Right hindlimb (tissue), 1 donor: ENCODE measurements at regions not wholly inside any gene's neighbourhood (a gene's known extent, or its start where the extent isn't known, plus 50 kb on each side); places are given as distances from the start of the nearest gene placed in this dataset.
"Not testable (repeated sequence)": the region's sequence is repeated elsewhere in the genome, so short reads cannot be mapped to it uniquely, and the experiment has no call there.

Source experiments
- DNase-seq: peaks from one replicate; pipeline ENCODE4 v3.0.0-alpha.2; 2018

DNA sequence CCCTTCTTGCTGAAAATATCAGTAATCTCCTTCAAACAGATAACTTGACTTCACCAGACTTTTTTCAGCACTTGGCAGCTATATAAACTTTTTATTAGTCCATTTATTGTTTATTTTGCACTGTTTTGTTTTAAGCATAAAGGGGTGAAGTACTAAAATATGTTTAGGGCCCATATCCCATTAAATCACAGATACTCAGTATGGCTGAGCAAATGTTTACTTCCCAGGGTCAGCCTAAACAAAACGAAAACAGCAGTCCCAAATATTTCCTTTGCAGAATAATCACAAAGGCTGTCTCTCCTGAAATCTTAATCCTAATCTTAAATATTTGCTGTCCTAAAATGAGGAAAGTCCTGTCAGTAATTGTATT is 649.6 kb downstream of the TNS3 start:
- DNase-seq, result no peak

DNA sequence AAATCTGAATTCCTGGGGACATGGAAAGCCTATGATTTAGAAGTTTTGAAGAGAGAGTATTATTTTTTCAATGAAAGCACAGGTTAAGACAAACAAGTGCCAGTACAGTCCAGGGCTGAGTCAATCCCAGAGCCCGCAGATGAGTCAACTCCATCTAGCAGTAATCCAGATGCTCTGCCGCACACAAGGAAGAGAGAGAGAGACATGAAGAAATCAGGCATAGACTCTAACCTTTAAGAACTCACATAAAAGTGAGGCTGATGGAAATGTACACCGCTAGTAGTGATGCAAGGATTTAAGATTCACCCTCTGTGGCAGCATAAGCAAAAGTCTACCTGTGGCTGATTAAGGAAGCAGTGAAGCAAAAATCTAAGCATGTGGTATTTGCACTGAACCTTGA is 651.5 kb downstream of the TNS3 start:
- DNase-seq, result no peak

DNA sequence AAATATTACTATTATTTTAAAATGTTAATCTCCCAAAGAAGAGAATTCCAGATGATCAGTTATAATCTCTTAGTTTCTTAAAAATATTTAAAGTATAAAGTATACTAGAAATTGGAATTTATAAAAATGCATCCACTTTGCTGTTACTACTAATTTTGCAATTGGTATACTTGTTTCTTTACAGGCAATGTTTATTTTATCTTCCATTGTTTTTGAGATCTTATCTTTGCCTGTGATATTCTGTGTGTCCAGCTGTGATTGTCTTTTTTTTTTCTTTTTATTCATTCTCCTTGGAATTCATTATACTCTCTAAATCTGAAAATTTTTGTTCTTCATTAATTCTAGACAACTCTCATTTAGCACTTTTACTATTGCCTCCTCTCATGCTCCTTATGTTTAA is 652.6 kb downstream of the TNS3 start:
- no peak for DNase-seq

DNA sequence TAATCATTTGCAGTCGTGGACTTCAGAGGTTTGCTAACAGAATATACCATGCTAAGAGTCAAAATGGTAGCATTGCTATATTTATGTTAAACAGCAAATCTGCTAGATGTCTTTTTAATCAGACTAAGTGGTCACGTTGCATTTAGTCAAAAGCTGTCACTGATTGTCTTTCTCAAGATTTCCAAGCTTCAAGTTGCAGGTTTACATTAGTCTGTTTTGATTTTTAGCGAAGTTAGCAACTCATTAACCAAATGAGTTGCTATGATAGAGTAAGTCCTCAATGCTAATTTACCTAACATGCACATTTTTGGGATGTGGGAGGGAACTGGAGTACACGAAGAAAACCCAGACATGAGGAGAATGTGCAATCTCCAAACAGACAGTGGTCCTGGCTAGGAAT is 653.2 kb downstream of the TNS3 start:
- no peak for DNase-seq

DNA sequence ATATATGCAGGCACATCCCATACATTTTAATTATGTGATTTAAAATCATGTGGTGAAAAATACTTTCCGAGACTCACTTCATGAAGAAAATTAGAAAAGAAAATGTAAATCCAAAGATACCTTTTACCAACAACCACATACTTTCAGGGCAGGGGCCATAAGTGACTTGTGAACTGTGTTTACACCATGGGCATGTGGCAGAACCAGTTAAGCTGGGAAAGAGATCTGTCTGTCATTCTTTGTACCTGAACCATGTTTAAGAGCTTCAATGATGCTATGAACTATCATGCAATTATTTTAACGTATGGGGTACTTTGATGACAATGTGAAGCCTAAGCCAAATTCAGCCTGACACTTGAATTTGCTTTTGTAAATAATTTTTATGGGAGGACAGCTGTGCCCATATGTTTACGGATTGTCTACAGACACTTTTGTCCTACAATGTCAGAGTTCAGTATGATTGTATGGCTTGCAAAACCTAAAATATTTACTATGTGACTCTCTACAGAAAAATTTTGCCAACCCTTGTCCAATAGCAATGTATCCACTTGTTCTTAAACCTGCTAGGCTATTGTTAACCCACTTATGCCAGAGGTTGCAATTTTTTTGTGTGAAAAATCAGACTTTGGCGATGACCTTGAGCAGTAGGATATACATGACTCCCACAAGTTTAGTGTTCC is 654.6 kb downstream of the TNS3 start:
- DNase-seq, result no peak

DNA sequence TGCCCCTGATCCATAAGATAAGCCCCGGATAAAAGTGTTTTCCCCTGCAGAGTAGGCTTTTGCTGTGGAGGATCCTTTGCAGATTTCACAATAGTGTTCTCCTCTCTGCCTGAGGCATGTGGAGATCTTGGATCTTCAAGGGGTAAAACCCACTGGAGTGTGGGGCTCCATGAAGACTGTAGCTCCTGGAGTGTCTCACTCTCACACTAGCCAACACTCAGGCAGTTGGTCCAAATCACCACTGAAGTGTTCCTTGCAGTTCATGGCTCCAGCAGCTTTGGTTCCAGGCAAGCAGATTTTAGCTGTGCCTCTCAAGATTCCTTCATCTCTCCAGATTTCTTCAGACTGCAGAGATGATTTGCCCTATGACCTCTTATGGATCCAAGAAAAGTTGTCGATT is 665.3 kb downstream of the TNS3 start:
- DNase-seq, result no peak

DNA sequence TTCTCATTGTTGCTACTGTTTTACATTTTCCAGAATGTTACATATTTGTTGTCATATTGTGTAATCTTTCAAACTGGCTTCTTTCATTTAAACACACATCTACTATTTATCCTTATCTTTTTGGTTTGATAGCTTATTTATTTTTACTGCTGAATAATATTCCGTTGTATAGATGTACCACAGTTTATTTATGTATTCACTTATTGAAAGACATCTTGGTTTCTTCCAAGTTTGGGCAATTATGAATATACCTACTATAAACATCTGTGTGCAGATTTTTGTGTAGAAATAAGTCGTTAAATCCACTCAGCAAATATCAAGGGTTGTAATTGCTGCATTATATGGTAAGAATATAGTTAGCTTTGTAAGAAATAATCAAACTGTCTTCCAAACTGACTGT is 669.2 kb downstream of the TNS3 start:
- DNase-seq, result no peak

DNA sequence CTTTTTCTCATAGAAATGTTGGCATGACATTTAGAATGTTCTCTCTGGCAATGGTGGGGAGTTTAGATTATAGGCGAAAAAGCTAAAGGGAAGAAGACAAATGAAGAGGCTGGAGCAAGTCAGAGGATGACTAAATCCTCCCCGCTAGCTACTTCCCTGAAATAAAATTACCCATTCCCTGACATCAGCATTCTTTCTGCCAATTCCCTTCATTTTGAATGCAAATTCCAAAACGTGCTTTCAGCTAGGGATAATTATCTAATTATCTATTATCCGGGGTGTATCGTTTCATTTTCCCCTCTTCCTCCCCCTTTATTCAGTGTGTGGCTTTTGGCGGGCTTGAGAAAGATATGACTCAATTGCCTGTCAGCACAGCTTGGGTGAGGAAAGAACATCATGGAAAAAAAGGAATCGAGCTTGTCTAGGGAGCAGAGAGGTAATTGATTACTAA is 672.3 kb downstream of the TNS3 start:
- no peak for DNase-seq

DNA sequence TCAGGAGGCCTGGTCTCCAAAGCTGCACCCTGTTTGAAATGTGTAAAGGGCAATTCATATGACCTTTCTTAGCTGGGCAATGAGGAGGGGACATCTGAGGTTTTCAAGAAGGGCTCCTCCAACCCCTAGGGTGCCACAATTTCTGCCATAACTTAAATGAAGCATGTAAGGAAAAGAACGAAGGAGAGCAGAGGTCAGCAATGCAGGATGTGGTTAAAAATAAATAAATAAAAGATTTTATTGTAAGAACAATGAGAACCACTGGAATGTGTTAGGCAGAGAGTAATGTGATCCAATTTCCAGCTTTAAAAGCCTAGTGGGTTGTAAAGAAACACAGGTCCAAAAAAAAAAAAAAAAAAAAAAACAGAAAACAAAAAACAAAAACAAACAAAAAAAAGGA is 673.1 kb downstream of the TNS3 start:
- no peak for DNase-seq

DNA sequence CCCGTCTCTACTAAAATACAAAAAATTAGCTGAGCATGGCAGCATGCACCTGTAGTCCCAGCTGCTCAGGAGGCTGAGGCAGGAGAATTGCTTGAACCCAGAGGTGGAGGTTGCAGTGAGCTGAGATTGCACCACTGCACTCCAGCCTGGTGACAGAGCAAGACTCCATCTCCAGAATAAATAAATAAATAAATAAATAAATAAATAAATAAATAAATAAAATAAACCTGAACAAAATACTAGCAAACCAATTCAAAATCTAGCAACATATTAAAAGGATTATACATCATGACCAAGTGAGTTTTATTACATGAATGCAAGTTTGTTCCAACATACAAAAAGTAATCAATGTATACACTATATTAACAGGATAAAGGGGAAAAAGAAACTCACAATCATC is 677.4 kb downstream of the TNS3 start:
- DNase-seq, result not testable (repeated sequence)

DNA sequence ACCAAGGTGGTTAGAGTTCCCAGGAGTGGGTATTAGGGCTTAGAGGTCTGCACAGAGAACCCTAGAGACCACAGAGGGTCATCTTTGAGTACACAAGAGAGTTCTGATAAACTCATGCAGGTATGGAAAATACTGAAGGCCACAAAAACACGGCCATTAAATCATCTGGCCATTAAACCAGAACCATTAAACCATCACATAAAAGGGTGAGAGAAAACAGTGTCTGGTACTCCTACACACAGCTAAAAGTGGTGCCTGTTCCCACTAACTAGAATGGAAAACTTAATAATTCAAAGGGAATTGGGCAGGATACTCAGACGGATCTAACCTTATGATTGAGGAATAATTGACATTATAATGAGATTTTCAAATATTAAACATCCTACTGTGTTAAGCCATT is 679.4 kb downstream of the TNS3 start:
- DNase-seq, result no peak

DNA sequence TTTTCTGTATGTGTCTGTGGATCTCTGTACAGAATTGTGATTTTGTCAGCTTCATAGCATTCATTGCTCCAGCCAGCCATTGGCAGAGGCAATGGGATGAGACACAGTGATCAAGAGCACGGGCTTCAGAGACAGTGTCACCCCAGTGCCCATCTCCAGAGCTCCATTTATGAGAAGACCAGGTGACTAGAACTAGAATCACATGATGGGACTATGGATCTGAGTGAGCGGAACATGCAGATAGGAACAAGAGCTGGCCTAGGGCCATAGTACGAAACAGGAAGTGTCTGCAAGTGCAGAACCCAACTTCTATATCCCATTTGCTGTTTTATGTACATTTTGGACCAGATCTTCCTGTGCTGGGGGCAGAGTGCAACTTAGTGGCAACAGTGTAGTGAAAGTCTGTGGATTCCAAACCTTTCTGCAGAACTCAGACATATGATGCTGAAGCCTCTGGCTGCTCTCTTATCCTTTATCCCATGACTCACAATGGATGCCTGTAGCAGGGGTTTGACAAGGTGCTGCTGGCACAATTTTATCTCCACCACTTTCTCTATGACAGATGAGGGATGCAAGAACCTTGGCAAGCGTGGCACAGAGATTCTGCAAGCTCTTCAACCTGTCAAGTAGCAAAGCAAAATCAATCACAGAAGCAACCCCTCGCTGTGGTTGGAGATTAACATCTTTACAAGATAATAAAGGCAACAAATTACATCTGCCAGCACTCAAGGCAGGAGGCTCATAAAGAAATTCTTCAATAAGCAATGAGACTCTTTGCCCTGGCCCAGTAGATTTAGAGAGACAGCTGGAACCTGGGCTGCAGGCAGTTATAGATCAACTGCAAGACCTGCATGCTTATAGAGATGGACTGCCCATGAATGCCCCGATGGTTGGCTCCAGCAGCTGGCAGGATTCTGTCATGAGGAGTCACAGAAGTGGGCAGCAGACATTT is 681.3 kb downstream of the TNS3 start:
- no peak for DNase-seq

DNA sequence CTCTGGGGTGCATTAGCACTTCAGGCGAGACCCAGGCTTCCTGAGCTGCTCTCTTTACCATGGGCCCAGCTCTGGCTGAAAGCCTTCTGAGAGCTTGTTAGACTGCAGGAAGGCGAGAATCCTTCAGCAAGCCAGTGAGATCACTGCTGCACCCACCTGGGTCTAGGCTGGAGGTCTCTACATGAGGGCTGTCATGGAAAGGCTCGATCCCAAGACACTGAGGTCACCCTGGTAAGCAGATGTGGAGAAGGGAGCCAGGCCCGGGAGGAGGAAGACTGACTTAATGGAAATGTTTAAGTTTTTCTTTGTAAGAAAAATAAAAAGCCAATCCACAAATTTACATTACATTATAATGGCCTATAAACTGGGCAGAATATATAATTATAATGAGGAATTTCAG is 684.5 kb downstream of the TNS3 start:
- DNase-seq, result no peak

DNA sequence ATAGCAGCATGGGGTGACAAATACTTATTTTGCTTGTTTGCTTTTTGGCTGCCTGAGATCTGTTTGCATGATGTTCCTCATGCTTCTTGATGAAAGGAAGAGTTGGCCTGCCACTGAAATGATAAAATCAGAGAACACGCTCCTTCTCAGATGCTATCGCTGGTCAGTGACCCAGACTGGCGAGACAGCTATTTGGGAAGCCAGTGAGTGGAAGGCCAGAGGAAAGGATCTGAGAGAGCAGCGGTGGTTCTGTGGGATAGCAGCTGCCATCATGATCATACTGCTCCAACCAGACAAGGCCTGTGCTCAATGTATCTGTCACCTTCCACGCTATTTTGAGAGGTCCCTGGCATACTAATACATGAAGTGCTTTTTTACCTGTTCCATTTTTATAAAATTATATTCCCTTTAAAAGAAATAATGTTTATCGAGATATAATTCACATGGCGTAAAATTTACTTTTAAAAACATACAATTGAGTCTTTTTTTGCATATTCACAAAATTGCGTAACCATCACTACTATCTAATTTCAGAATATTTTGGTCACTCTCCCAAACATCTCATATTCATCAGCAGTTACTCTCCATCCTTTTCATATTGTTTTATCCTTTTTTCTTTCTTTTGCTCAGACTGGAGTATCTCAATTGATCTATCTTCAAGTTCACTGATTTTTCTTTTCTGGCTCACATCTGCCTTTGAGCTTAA is 695.1 kb downstream of the TNS3 start:
- no peak for DNase-seq

DNA sequence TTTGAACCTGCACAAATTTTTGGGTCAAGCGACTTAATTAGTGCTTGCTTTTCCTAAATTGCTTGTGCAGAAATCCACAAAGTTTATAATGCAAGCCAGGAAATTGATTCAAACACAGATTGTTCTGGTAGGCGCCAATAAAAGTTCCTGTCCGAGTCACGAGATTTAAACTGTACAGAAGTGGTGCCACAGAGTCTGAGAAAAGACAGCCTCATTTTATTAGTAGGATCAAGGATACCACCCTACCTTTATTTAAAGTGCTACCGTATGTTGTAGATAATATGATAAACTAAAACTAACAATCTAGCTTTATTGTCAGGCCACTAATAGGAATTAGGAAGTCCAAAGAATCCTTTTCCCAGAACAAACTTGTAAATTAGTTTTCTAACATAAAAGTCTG is 696.7 kb downstream of the TNS3 start:
- DNase-seq, result no peak

DNA sequence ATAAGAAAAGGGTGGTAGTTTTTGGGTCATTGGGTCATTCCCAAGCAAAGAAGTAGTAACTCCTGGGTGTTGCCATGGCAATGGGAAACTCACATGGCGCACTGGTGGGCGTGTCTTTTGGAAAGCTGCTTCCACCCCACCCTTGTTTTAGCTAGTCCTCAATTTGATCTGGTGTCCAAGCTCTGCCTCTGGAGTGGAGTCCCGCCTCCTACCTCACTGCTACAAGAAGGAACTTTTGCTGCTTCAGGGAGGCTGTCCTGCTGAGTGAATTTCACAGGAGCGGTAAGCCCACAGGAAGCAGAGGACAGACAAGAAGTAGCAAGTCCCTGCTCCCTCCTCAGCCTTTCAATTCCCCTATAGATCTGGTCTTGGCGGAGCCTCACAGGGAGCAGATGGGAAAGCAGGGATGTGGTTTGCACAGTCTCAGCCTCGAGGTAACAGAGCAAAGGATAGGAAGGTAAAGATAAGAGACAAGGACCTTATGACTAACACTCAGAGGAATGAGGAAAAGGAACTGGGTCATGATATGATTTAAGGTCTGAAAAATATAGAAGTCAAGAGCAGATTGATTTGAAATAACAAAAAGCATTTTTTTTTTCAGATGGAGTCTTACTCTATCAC is 700.3 kb downstream of the TNS3 start:
- no peak for DNase-seq

DNA sequence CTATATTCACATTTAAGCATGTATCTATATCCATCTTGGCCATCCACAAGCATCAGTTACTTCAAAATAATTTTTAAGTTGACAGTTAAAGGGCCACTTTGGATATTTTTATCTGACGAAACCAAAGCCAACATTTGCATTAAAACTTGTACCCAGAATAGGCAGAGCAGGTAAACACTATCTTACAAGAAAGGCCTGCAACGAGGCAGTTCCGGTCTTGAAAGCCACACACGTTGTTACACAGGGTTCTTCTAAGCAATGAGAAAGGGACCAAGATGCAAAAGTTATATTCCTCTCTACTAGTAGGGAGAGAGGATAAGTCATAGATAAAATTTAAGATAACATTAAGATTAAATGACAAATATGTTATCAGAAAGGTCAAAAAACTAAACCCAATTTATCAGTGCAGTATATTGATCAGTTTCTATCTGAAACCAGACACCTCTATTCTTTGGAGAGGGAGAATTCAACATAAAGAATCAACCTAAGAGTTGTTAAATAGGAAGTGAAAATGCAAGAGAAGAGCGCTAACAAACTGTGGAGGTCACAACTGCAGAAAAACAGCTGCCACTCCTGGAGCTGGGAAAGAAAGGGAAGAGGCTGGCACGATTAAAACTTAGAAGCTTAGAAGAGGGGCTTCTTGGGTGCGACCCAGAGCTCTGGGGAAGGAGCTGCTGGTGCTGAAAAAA is 701.3 kb downstream of the TNS3 start:
- DNase-seq, result no peak

DNA sequence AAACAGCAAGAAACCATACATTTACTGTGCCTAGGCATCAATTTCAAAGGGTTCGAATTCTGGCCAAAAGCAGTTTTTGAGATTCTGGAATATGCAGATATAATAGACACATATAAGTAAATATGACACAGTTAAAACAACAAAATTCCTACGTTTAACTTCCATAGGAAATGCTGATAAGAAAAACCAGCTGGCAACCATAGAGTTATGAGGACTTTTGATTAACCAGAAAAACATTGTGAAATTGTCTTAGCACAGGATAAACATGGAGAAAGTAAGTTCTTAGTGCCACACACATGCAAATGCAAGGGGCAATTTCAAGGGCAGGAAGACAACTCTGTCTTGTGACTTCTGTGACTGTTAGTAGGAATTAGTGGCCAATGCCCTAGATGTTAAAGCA is 702.1 kb downstream of the TNS3 start:
- no peak for DNase-seq

DNA sequence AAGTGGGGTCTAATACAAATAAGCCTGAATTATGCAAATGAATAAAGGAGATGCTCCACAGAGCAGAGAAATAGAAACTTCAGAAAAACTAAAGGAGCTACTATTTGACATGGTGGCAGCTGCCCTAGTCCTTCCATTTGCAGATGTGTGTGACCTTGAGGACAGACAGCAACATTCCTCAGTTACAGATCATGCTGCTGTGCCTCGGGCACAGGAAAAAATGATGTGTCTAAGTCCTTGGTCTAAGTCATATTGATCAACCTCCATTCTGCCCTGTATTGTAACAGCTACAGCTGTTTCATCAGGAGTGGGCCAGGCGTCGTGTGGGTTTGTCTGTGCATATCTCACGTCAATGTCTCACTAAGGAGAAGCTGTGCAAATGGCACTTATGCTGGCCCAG is 710.4 kb downstream of the TNS3 start:
- no peak for DNase-seq

DNA sequence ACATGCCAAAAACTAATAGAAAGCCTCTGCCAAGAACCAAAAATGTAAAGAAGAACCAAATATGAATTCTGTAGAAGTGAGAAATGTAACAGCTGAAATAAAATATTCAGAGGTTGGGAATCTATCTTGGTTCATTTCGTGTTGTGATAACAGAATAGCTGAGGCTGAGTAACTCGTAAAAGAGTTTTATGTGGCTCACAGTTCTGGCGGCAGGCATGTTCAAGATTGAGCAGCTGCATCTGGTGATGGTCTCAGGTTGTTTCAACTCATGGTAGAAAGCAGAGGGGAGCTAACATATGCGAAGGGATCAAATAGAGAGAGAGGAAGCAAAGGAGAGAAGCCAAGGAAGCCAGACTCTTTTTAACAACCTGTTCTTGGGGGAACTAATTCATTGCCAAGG is 717.2 kb downstream of the TNS3 start:
- no peak for DNase-seq

DNA sequence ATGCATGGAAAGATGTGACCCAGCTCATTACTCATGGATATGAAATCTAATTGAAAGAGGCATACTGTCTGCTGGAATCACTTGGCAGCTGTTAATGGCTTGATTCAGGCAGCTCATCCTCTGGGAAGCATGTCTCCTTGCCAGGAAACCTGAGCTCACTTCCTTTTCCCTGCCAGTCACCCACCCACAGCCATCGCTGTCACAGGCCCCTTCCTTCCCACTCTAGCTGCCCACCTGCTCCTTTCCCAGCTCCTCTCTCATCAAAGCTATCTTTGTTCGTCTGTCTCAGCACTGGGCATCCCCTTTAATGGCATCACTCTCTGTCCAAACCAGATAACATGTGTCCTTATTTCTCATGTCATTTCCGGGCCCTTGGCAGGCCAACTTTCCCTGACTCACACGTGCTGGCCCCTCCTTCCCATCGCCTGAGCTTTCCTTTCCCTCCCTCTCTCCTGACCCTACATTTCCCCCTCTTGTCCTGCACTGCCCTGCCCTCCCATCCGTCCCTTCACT is 721.9 kb downstream of the TNS3 start:
- peak; percentile 50 for DNase-seq

DNA sequence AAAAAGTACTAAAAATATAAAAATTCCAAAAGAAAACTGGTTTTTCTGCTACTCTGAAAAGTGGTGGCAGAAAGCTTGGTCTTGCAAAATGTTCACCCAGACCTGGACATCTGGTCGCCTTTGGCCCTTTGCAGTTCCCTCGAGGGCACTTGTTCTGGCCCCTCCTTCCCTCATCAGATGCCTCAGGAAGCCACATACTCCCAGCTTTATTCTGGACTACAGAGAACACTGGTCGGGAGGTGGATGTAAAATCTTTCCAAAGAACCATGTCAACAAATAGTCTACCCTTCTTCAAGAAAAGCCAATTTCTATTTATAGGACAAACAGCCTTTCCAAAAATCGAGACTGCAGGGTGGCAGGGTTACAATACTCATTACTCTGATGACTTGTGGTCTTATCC is 726.1 kb downstream of the TNS3 start:
- DNase-seq, result no peak
